VCaP (cell line): ENCODE measurements at regions not wholly inside any gene's neighbourhood (a gene's known extent, or its start where the extent isn't known, plus 50 kb on each side); places are given as distances from the start of the nearest gene placed in this dataset.

ENCODE experiments used
- H3K27ac ChIP-seq: fragments of 450-650 bp; 2 replicates; pipeline ENCODE4 v1.5.1; 2017
- TF ChIP-seq, protein P1 (sequence below): fragments of 450-650 bp; conservative IDR thresholded peaks from 2 replicates; pipeline ENCODE4 v1.5.1; 2017; ENCODE audit warnings: mild to moderate bottlenecking, moderate library complexity

DNA sequence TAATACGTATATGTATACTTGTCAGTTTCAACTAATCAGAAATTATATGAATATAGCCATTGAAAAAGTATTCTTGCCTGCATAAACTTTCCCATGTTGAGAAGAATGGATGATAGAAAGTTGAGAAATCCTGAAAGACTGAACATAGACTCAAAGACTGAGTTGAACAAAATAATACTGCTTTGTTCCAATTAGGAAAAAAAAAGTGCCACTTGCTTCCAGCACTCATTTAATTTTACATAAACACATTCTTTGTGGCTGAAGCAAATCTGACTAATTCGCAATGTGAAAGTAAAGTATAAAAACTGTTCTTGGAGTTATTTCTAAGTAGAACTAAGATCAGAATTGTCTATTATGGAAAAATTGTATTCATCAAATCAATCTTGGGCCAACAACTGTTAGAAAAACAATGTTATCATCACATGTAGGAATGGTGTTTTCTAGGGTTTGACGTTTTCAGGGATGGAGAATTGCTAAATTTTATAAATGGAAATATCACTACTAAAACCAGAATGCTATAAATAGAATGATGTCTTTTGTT lies 2334.6 kb downstream of the PCDH7 start:
- TF ChIP-seq, protein P1, sequence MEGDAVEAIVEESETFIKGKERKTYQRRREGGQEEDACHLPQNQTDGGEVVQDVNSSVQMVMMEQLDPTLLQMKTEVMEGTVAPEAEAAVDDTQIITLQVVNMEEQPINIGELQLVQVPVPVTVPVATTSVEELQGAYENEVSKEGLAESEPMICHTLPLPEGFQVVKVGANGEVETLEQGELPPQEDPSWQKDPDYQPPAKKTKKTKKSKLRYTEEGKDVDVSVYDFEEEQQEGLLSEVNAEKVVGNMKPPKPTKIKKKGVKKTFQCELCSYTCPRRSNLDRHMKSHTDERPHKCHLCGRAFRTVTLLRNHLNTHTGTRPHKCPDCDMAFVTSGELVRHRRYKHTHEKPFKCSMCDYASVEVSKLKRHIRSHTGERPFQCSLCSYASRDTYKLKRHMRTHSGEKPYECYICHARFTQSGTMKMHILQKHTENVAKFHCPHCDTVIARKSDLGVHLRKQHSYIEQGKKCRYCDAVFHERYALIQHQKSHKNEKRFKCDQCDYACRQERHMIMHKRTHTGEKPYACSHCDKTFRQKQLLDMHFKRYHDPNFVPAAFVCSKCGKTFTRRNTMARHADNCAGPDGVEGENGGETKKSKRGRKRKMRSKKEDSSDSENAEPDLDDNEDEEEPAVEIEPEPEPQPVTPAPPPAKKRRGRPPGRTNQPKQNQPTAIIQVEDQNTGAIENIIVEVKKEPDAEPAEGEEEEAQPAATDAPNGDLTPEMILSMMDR: no peak
- no peak overlapping the region for H3K27ac ChIP-seq

DNA sequence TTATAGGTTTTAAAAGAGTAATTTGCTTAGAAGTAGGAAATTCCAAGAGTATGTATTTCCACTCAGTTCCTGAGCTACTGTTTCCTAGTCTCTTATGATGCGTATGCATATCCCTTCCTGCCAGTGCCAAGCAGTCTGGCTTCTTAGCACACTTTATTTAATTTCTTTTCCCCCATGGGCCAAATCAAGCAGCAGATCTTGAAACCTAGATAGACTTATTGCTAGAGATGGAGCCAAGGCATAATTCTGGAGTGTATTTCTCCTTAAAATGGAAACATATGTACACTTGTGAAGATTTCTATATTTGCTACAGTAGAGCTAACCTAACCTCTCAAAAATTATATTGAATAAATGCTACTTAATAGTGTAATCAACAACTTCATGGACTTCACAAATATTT lies 2337.6 kb downstream of the PCDH7 start:
- TF ChIP-seq, protein P1: no peak
- H3K27ac ChIP-seq: no peak overlapping the region

- TF ChIP-seq, protein P1: no peak
- no peak overlapping the region for H3K27ac ChIP-seq
Observed at GRCh38 chr4:33058998-33059397, 2338.8 kb downstream of the PCDH7 start.

DNA sequence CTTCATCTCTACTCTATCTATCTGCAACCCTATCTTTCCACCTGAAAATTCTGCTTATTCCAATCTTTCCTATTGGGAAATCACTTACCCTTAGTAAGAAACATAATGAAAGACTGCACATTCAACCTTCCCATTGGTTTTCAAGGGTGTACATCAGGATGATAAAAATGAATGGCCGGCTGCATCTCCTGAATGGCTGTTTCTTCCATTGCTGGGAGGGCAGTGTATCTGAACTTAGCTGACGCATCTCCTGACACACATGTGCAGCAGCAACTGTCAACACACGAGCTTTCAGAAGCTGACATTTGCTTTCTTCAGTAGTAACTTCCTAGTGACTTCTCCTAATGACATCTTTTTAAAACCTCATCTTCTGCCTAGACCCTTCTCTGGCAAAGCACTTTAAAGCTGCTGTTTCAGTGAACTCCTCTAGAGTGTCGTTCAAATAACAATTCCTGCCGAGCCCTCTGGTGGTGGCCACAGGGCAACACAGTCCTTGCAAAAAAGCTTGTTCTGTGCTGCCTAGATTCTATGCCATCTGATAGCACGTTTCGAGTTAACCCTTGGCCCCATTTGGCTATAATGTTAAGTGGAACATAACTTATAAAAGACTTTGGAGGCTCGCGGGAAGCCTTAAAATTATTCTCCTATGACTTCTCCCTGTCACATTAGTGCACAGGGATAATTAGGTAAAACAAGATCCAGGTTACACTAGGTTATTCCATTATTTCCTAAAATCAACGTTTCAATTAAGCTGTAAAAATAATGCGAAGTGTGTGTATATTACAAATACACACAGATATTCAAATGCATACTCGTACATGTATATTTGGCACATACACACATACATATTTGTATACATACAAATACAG lies 2340.7 kb downstream of the PCDH7 start:
- TF ChIP-seq, protein P1: peak; percentile 85

DNA sequence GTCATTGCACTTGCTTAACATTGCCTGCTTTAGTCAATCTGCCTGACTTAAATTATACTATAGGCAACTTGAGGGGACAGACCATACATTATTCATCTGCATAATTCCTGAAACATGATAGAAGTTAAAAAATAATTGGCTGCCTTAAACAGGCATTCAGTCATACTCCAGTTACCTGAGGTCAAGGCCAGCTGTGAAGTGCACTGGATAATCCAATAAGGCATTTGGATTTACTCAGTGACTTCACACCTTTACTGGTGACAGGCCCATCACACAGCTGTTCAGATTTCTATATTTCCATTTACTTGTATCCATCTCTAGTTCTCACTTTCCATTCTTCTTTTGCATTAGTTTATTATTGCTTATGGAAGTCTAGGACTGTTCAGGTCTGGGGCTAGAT lies 2341.6 kb downstream of the PCDH7 start:
- H3K27ac ChIP-seq: no peak overlapping the region
- TF ChIP-seq, protein P1: no peak

More for the DNA sequence above, 2340.7 kb downstream of the PCDH7 start:
- no peak overlapping the region for H3K27ac ChIP-seq

GRCh38 chr4:33062155-33062806 lies 2342.1 kb downstream of the PCDH7 start:
- H3K27ac ChIP-seq: no peak overlapping the region

GRCh38 chr4:33063241-33063640 lies 2343.1 kb downstream of the PCDH7 start:
- H3K27ac ChIP-seq: no peak overlapping the region
- TF ChIP-seq, protein P1: no peak

More at GRCh38 chr4:33062155-33062806, 2342.1 kb downstream of the PCDH7 start:
- TF ChIP-seq, protein P1: no peak
